ENCODE measurements at regions not wholly inside any gene's neighbourhood (a gene's known extent, or its start where the extent isn't known, plus 50 kb on each side); places are given as distances from the start of the nearest gene placed in this dataset.

DNA sequence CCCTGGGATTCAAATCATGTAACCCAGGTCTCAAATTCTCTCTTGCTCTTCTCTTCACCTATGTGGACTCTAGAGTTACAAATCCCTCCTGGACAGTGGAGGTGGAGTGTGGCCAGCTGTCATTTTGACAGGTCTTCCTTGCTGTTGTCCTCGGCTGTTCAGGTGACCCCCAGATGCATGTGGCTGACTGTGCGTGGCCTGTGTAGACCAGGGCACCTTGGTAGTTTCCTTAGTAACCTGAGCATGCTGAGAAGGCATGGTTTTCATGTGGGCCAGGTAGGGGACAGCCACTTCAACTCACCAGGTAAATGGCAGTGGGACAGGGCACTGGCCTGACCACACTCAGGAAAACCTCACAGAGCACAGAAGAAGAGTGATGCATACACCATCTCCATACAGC, 155.0 kb upstream of the TSHZ3 start:
- TF ChIP-seq POLR2A (IDR thresholded peaks at IDR 0.05; ENCODE audit: low read depth, low read length) = no peak
- TF ChIP-seq POLR2AphosphoS5 (IDR thresholded peaks at IDR 0.05; ENCODE audit: low read depth, low read length) = no peak
- no peak for TF ChIP-seq TAF1 (IDR thresholded peaks at IDR 0.05; ENCODE audit: borderline replicate concordance, low read depth, low read length)

Data from GM12892 (cell line).